ENCODE measurements at regions not wholly inside any gene's neighbourhood (a gene's known extent, or its start where the extent isn't known, plus 50 kb on each side); places are given as distances from the start of the nearest gene placed in this dataset.
A peak's percentile ranks its signal among the peaks of the same experiment; 100 is the strongest.

DNA sequence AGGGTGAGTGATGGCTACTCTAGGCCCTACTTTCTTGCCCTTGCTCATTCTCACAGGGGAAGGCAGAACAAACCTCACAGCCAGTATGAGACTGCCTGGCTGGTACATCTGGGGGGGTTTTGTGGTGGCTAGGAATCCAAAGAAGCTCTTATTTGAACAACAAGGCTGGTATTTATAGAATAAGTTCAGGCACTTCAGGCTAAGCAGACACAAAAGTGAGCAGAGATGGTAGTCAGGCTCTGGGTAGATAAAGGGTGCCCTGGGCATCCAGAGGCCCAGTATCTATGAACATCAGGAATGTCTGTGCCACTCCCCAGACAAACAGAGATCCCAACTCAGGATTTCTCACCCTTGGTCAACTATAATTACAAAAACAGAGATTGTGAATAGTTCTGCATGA, 57.2 kb upstream of the RTN4 start:
- peaks cover 20 to 41% of the 10 kb centered on the region in 2 experiments for H3K79me1 ChIP-seq (ENCODE audit: low read depth in 1 of 2, low read length in 2 of 2)
- no peak for TF ChIP-seq RAD21 (IDR thresholded peaks at IDR 0.05; ENCODE audit: low read length)
- TF ChIP-seq CEBPB (IDR thresholded peaks at IDR 0.05; ENCODE audit: low read depth, low read length): no peak
- TF ChIP-seq SMC3 (IDR thresholded peaks at IDR 0.05; ENCODE audit: low read depth, low read length): no peak
- no peak for TF ChIP-seq MAZ (IDR thresholded peaks at IDR 0.05; ENCODE audit: borderline replicate concordance, low read depth, low read length)
- no peak for TF ChIP-seq POLR2A (IDR thresholded peaks at IDR 0.05; ENCODE audit: low read depth, low read length)
- TF ChIP-seq NFE2L2 (IDR thresholded peaks at IDR 0.05; ENCODE audit: low read depth, low read length): no peak
- TF ChIP-seq, protein P1, sequence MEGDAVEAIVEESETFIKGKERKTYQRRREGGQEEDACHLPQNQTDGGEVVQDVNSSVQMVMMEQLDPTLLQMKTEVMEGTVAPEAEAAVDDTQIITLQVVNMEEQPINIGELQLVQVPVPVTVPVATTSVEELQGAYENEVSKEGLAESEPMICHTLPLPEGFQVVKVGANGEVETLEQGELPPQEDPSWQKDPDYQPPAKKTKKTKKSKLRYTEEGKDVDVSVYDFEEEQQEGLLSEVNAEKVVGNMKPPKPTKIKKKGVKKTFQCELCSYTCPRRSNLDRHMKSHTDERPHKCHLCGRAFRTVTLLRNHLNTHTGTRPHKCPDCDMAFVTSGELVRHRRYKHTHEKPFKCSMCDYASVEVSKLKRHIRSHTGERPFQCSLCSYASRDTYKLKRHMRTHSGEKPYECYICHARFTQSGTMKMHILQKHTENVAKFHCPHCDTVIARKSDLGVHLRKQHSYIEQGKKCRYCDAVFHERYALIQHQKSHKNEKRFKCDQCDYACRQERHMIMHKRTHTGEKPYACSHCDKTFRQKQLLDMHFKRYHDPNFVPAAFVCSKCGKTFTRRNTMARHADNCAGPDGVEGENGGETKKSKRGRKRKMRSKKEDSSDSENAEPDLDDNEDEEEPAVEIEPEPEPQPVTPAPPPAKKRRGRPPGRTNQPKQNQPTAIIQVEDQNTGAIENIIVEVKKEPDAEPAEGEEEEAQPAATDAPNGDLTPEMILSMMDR (conservative IDR thresholded peaks at IDR 0.05; ENCODE audit: low read depth, low read length): no peak
- no peak for TF ChIP-seq CHD1 (IDR thresholded peaks at IDR 0.05; ENCODE audit: low read depth, low read length)
- no peak for TF ChIP-seq MAFK (IDR thresholded peaks at IDR 0.05; ENCODE audit: low read depth, low read length)
- TF ChIP-seq RCOR1 (IDR thresholded peaks at IDR 0.05; ENCODE audit: insufficient replicate concordance, low read length): no peak
- TF ChIP-seq, protein P2, sequence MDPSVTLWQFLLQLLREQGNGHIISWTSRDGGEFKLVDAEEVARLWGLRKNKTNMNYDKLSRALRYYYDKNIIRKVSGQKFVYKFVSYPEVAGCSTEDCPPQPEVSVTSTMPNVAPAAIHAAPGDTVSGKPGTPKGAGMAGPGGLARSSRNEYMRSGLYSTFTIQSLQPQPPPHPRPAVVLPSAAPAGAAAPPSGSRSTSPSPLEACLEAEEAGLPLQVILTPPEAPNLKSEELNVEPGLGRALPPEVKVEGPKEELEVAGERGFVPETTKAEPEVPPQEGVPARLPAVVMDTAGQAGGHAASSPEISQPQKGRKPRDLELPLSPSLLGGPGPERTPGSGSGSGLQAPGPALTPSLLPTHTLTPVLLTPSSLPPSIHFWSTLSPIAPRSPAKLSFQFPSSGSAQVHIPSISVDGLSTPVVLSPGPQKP (IDR thresholded peaks at IDR 0.05; ENCODE audit: borderline replicate concordance, low read depth, low read length): no peak
- TF ChIP-seq BHLHE40 (IDR thresholded peaks at IDR 0.05; ENCODE audit: low read depth, low read length): no peak
- TF ChIP-seq, protein P3, sequence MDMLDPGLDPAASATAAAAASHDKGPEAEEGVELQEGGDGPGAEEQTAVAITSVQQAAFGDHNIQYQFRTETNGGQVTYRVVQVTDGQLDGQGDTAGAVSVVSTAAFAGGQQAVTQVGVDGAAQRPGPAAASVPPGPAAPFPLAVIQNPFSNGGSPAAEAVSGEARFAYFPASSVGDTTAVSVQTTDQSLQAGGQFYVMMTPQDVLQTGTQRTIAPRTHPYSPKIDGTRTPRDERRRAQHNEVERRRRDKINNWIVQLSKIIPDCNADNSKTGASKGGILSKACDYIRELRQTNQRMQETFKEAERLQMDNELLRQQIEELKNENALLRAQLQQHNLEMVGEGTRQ (IDR thresholded peaks at IDR 0.05; ENCODE audit: low read depth, low read length): no peak
- TF ChIP-seq FOS (IDR thresholded peaks at IDR 0.05; ENCODE audit: low read depth, low read length): no peak
- TF ChIP-seq RFX5 (IDR thresholded peaks at IDR 0.05; ENCODE audit: low read depth, low read length): no peak
- H2AK5ac ChIP-seq (ENCODE audit: low read depth, low read length): peak overlapping the region; percentile 52; the same call in 1 of the 2 replicates
- H4K91ac ChIP-seq (ENCODE audit: insufficient read depth, low read depth, low read length): peak overlapping the region; percentile 57
- peak overlapping the region; percentile 25 for H3K23ac ChIP-seq (ENCODE audit: low read depth, low read length)
- H3K4me2 ChIP-seq (ENCODE audit: low read depth, low read length): peak overlapping the region; percentile 4; the same call in 1 of the 2 replicates
- dilution Hi-C loops (cut with HindIII; ENCODE audit: low sequenced_read_pairs, unreplicated experiment) (no loop called here), in situ Hi-C loops (cut with MboI; ENCODE audit: low sequenced_read_pairs) (no loop called here), intact Hi-C loops (cut with micrococcal nuclease) (no loop called here)
- H4K20me1 ChIP-seq (ENCODE audit: insufficient read depth, low read length): no peaks in the 10 kb centered on the region
- H3K9ac ChIP-seq (ENCODE audit: low read depth, low read length): peak overlapping the region; percentile 43
- peak overlapping the region; percentile 88 for H2BK120ac ChIP-seq (ENCODE audit: low read depth, low read length)
- H2BK20ac ChIP-seq (ENCODE audit: low read depth, low read length): peak overlapping the region; percentile 71
- H2BK15ac ChIP-seq (ENCODE audit: low read depth, low read length): peak overlapping the region; percentile 53; the same call in 2 of the 3 replicates
- H3K14ac ChIP-seq (replicated peaks; ENCODE audit: low read depth, low read length): peak overlapping the region; percentile 74
- no peaks in the 10 kb centered on the region for H3K27me3 ChIP-seq (ENCODE audit: control insufficient read depth, insufficient read depth, low read length)
- ChIA-PET POLR2A (ENCODE audit: unreplicated experiment) (interaction anchor here (0.6 kb wide), 1 partner anchor 11 kb away, joined by 5 read pairs; no protein-coding TSS in a partner anchor), CTCF (interaction anchor here (0.6 to 1.9 kb wide), 3 partner anchors 49 to 84 kb away, joined by 3 to 6 read pairs (median 6); no protein-coding TSS in a partner anchor)
- H3K9me3 ChIP-seq (ENCODE audit: control insufficient read depth, insufficient read depth, low read length): no peaks in the 10 kb centered on the region
- peak overlapping the region; percentile 73 for H3K27ac ChIP-seq (ENCODE audit: insufficient read depth, low read length)
- peak overlapping the region; percentile 94 for H2BK5ac ChIP-seq (ENCODE audit: low read depth, low read length, poor library complexity, severe bottlenecking)
- peak overlapping the region; percentile 35 for H2AFZ ChIP-seq (replicated peaks; ENCODE audit: low read length, poor library complexity)
- peak overlapping the region; percentile 7 for H4K5ac ChIP-seq (ENCODE audit: low read depth, low read length)
- H4K8ac ChIP-seq (ENCODE audit: low read depth in 2 of 2, low read length in 2 of 2): peak overlapping the region; percentile 40 to 86
- H3K9me1 ChIP-seq (ENCODE audit: insufficient read depth, low read length): peaks cover 15% of the 10 kb centered on the region
- H3K18ac ChIP-seq (ENCODE audit: low read depth, low read length): peak overlapping the region; percentile 30
- DNase-seq: no peak
- BruUV-seq (replicated peaks): no TSS peak
- peak overlapping the region; percentile 50; the same call in 1 of the 2 replicates for H3K56ac ChIP-seq (ENCODE audit: extremely low read depth, insufficient read depth, low read length)
- peak overlapping the region; percentile 85 for H3K4ac ChIP-seq (ENCODE audit: low read depth, low read length)
- ATAC-seq (ENCODE audit: low read depth): peak; percentile 4
- H3K4me3 ChIP-seq (ENCODE audit: insufficient read depth, low read depth, low read length): no peak overlapping the region
- H3K36me3 ChIP-seq (ENCODE audit: control insufficient read depth, insufficient read depth, low read length): no peaks in the 10 kb centered on the region
- peaks cover 31% of the 10 kb centered on the region for H3K4me1 ChIP-seq (ENCODE audit: control insufficient read depth, insufficient read depth, low read length)
- peak overlapping the region; percentile 84 for H2AK9ac ChIP-seq (replicated peaks; ENCODE audit: low read depth, low read length, poor library complexity)

Data from IMR-90 (cell line).